ENCODE measurements at regions not wholly inside any gene's neighbourhood (a gene's known extent, or its start where the extent isn't known, plus 50 kb on each side); places are given as distances from the start of the nearest gene placed in this dataset.

DNA sequence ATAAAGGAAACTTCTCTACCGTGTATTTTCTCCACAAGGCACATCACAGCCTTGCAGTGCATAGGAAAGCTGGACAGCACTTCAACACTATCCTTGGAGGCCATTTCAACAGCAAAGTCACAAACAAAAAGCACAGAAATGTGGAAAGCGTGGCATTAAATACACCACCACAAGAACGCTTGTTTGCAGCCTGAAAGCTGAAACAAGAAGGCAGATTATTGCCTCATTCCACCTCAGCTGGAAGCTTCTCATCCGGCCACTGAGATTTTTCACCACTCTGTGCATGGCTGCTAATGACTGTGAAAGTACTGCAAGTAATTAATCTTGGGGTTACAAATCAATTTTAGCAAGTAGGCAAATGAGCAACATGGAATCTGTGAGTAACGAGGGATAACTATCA is 50.9 kb upstream of the GALNT2 start:
- TF ChIP-seq, protein P1, sequence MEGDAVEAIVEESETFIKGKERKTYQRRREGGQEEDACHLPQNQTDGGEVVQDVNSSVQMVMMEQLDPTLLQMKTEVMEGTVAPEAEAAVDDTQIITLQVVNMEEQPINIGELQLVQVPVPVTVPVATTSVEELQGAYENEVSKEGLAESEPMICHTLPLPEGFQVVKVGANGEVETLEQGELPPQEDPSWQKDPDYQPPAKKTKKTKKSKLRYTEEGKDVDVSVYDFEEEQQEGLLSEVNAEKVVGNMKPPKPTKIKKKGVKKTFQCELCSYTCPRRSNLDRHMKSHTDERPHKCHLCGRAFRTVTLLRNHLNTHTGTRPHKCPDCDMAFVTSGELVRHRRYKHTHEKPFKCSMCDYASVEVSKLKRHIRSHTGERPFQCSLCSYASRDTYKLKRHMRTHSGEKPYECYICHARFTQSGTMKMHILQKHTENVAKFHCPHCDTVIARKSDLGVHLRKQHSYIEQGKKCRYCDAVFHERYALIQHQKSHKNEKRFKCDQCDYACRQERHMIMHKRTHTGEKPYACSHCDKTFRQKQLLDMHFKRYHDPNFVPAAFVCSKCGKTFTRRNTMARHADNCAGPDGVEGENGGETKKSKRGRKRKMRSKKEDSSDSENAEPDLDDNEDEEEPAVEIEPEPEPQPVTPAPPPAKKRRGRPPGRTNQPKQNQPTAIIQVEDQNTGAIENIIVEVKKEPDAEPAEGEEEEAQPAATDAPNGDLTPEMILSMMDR (IDR thresholded peaks at IDR 0.05): no peak
- no peak for TF ChIP-seq POLR2AphosphoS5 (IDR thresholded peaks at IDR 0.05)
